CD4-positive, CD25-positive, alpha-beta regulatory T cell (primary cell): ENCODE measurements at regions not wholly inside any gene's neighbourhood (a gene's known extent, or its start where the extent isn't known, plus 50 kb on each side); places are given as distances from the start of the nearest gene placed in this dataset.

Experiments
- ATAC-seq, 2 donors: fragments of 150-1000 bp; cut with Tn5 transposase; one replicate each; pipeline ENCODE4 v1.10.0; 2021; ENCODE audit warnings: low read depth in 2 of 2, moderate number of reproducible peaks in 2 of 2, moderate library complexity in 1 of 2
- DNase-seq, 3 donors: peaks; one replicate each; pipeline versions ENCODE4 v3.0.0 to v3.0.0-alpha.2; 2012 to 2022; ENCODE audit warnings: mixed read lengths in 1 of 3
- H3K27ac ChIP-seq: one replicate; pipeline ENCODE4 v1.7.0; 2013; ENCODE audit warnings: mild to moderate bottlenecking, low read length; ENCODE audit not compliant: insufficient read depth, poor library complexity, severe bottlenecking
- H3K27me3 ChIP-seq: one replicate; pipeline ENCODE4 v1.7.0; 2013; ENCODE audit warnings: low read length; ENCODE audit not compliant: control insufficient read depth, insufficient read depth
- H3K36me3 ChIP-seq: one replicate; pipeline ENCODE4 v1.7.0; 2013; ENCODE audit warnings: mild to moderate bottlenecking, low read length, moderate library complexity; ENCODE audit not compliant: control insufficient read depth, insufficient read depth
- H3K4me1 ChIP-seq: 2 replicates; pipeline ENCODE4 v1.7.0; 2013; ENCODE audit warnings: mild to moderate bottlenecking, low read length; ENCODE audit not compliant: insufficient read depth, control insufficient read depth, poor library complexity, severe bottlenecking
- H3K4me3 ChIP-seq: one replicate; pipeline ENCODE4 v1.7.0; 2013; ENCODE audit warnings: low read depth, mild to moderate bottlenecking, low read length, moderate library complexity
- H3K9me3 ChIP-seq, 2 experiments: 1 replicate in 1 of 2; 2 replicates in 1 of 2; pipeline ENCODE4 v1.7.0; 2013; ENCODE audit warnings: low read length in 2 of 2, mild to moderate bottlenecking in 1 of 2, moderate library complexity in 1 of 2; ENCODE audit not compliant: control insufficient read depth in 2 of 2
- H3K27ac Mint-ChIP-seq, 3 donors: one replicate each; pipeline ENCODE4 v1.8.0; 2020 to 2022; ENCODE audit warnings: mild to moderate bottlenecking in 3 of 3, mixed read lengths in 3 of 3, moderate library complexity in 2 of 3
- H3K27me3 Mint-ChIP-seq: one replicate; pipeline ENCODE4 v1.8.0; 2022; ENCODE audit warnings: mild to moderate bottlenecking, mixed read lengths
- H3K36me3 Mint-ChIP-seq: one replicate; pipeline ENCODE4 v1.8.0; 2020; ENCODE audit warnings: mixed read lengths
- H3K4me1 Mint-ChIP-seq, 4 donors: one replicate each; pipeline ENCODE4 v1.8.0; 2020 to 2022; ENCODE audit warnings: mixed read lengths in 4 of 4, mild to moderate bottlenecking in 1 of 4
- H3K4me3 Mint-ChIP-seq, 4 donors: one replicate each; pipeline ENCODE4 v1.8.0; 2020 to 2022; ENCODE audit warnings: mild to moderate bottlenecking in 4 of 4, mixed read lengths in 4 of 4, moderate library complexity in 3 of 4
- H3K9me3 Mint-ChIP-seq, 7 donors: one replicate each; pipeline ENCODE4 v1.8.0; 2020 to 2022; ENCODE audit warnings: mixed read lengths in 7 of 7, mild to moderate bottlenecking in 3 of 7, moderate library complexity in 2 of 7

DNA sequence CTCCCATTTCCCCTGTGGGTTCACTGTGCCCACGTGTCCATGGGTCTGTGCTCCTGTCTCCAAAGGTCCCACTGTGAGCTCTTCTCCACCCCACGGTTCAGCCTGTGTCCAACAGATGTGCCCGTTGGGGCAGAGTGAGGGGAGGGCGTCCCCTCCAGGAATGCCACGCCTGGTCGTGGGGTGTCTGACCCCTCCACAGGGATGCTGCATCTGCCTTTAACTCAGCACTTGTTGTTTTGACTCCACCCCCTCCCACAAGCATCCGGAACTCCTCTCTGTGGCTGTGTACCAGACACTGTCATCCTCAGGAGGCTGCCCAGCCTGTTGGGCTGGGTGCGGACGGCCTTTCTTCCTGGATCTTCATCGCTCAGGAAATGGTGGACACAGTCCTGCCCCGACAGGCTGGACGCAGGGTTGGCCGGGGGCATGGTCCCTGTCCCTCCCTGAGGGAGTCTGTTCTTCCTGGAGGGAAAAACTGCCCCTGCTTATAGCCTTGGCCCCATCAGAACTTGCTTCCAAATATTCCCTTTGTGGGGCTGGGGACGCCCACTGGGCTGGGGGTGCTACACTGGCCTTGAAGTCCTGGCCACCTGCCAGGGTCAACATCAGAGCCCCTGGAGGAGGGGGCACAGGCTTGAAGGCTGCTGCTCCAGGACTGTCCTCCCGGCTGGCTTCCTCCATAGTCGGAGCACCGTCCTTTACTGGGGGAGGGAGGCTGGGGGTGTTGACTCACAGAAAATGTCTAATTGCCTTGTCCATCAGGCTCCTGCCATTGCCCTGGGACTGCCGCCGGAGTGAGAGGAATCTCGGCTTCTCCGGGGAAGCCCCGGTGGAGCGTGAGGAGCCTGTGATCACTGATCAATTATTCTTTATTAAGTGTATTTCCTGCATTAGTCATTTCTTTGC is 182.0 kb upstream of the C1orf174 start:
- Mint-ChIP-seq H3K27ac (no peak overlapping the region), H3K4me1 (peaks cover 0 to 5% (median 0%) of the 10 kb centered on the region in 4 donors), H3K4me3 (no peak overlapping the region), H3K9me3 (peaks cover 0 to 10% (median 0%) of the 10 kb centered on the region in 7 donors), H3K27me3 (no peaks in the 10 kb centered on the region), H3K36me3 (no peaks in the 10 kb centered on the region)
- no peaks in the 10 kb centered on the region for H3K36me3 ChIP-seq
- no peak overlapping the region for H3K4me3 ChIP-seq
- H3K9me3 ChIP-seq, result no peaks in the 10 kb centered on the region
- ATAC-seq (no peak), DNase-seq (no peak)
- H3K27ac ChIP-seq, result no peak overlapping the region
- H3K27me3 ChIP-seq, result no peaks in the 10 kb centered on the region
- H3K4me1 ChIP-seq, result no peaks in the 10 kb centered on the region

DNA sequence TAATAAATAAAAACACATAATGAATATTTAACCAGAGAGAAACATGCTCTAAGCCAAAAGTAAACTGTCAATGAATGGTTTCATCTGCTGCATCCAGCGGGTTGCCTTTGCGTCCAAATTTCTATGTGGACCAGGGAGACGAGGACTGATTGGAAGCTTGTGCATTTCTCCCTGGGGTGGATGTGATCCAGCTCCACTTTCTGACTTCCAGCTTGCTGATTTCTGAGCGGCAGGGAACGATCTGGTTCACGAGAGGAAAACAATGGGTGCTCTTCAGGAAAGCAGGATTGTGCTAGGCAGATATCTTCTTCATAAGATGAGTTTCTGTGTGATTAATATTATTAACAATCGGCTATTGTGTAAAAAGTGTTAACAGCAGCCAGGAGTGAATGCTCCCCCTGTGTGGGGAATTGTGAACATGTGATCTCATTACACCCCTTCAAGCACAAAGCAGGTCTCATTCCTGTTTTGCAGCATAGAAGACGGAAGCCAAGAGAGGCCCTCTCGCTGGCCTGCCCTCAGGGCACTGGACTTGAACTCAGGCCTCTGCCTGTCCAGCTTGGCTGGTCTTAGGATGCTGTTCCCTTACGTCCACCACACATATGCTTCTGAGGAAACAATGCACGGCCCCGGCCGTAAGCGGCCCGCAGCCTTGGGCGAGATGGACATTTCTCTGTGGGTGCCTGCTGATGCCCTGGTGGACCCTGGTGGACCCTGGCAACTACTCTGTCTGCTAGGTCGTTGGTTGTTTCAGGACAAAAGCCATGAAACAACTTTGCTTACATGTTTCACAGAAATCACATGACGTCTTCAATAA is 183.4 kb upstream of the C1orf174 start:
- Mint-ChIP-seq H3K4me3 (no peak overlapping the region), H3K9me3 (peaks cover 0 to 10% (median 0%) of the 10 kb centered on the region in 7 donors), H3K27ac (no peak overlapping the region), H3K27me3 (no peaks in the 10 kb centered on the region), H3K4me1 (peaks cover 0 to 5% (median 0%) of the 10 kb centered on the region in 4 donors), H3K36me3 (no peaks in the 10 kb centered on the region)
- H3K36me3 ChIP-seq, result no peaks in the 10 kb centered on the region
- no peak for DNase-seq
- ATAC-seq, result no peak
- H3K4me1 ChIP-seq, result no peaks in the 10 kb centered on the region
- H3K9me3 ChIP-seq, result no peaks in the 10 kb centered on the region
- no peak overlapping the region for H3K27ac ChIP-seq
- no peak overlapping the region for H3K4me3 ChIP-seq
- no peaks in the 10 kb centered on the region for H3K27me3 ChIP-seq

DNA sequence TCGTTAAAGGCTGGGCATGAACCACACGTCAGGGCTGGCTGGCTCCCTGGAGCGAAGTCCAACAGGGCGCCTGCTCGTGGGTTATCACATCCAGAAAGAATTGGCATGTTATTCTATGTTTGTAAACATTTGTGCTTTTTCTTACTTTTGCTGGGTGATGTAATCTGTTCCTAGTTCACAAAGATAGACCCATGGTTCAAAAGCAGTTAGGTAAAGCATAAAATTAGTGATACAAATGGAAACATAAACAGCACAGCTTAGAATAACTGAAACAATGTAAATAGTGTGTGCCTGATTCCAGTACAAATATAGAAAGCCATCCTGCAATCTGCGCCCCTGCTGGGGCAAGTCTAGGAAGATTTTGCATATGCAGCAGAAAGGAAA is 184.0 kb upstream of the C1orf174 start:
- H3K27ac Mint-ChIP-seq, result no peak overlapping the region
- no peak for DNase-seq

DNA sequence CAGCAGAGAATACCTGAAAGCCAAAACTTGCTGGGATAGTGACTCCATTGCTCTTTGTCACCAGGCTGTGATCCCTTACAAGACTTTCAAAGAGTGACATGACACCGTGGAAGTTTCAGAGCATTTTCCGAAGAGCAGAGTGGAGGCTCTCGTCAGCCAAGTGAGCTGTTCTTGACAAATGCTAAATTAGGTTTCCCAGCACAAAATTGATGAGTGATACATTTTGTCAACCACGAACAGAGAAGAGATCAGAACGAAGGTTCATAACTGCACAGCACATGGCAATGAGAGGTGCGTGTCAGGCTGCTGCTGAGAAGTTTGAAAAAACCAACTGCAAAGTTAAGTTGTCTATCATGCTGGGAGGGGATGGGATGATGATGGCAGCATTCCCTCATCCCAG is 184.4 kb upstream of the C1orf174 start:
- no peak for ATAC-seq
- Mint-ChIP-seq H3K4me3 (no peak overlapping the region), H3K27me3 (no peaks in the 10 kb centered on the region), H3K36me3 (no peaks in the 10 kb centered on the region), H3K9me3 (peaks cover 0 to 10% (median 0%) of the 10 kb centered on the region in 7 donors), H3K4me1 (peaks cover 0 to 5% (median 0%) of the 10 kb centered on the region in 4 donors), H3K27ac (no peak overlapping the region)
- DNase-seq, result no peak
- Histone ChIP-seq H3K9me3 (no peaks in the 10 kb centered on the region), H3K36me3 (no peaks in the 10 kb centered on the region), H3K27me3 (no peaks in the 10 kb centered on the region), H3K27ac (no peak overlapping the region), H3K4me3 (no peak overlapping the region), H3K4me1 (no peaks in the 10 kb centered on the region)

More for the DNA sequence above, 184.0 kb upstream of the C1orf174 start:
- Mint-ChIP-seq H3K4me3 (no peak overlapping the region), H3K9me3 (peaks cover 0 to 10% (median 0%) of the 10 kb centered on the region in 7 donors), H3K4me1 (peaks cover 0 to 5% (median 0%) of the 10 kb centered on the region in 4 donors), H3K27me3 (no peaks in the 10 kb centered on the region), H3K36me3 (no peaks in the 10 kb centered on the region)
- no peak overlapping the region for H3K27ac ChIP-seq
- no peak overlapping the region for H3K4me3 ChIP-seq
- H3K4me1 ChIP-seq, result no peaks in the 10 kb centered on the region
- no peaks in the 10 kb centered on the region for H3K27me3 ChIP-seq
- ATAC-seq, result no peak
- H3K9me3 ChIP-seq, result no peaks in the 10 kb centered on the region
- no peaks in the 10 kb centered on the region for H3K36me3 ChIP-seq

DNA sequence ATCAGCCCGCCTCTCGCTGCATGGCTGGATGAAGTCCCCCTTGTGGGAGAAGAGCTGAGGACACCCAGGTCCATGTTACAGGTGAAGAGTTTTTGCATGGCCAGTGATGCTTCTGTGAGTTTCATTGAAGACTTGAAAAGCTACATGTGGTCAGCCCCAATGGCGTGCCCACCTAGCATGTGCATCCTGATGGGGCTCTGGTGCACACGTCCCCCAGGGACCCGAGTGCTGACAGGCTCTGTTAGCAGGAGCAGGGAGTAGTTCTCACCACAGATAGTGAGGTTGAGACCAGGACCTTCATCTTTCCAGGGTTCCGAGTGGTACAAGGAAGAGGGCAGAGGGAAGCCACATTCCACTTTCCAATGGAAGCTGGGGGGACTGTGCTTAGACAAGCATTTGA is 184.8 kb upstream of the C1orf174 start:
- Mint-ChIP-seq H3K27me3 (no peaks in the 10 kb centered on the region), H3K36me3 (no peaks in the 10 kb centered on the region), H3K4me1 (peaks cover 0 to 5% (median 0%) of the 10 kb centered on the region in 4 donors), H3K27ac (no peak overlapping the region), H3K4me3 (no peak overlapping the region), H3K9me3 (peaks cover 0 to 10% (median 0%) of the 10 kb centered on the region in 7 donors)
- H3K9me3 ChIP-seq, result no peaks in the 10 kb centered on the region
- no peaks in the 10 kb centered on the region for H3K36me3 ChIP-seq
- H3K27me3 ChIP-seq, result no peaks in the 10 kb centered on the region
- no peaks in the 10 kb centered on the region for H3K4me1 ChIP-seq
- no peak overlapping the region for H3K4me3 ChIP-seq
- no peak for DNase-seq
- no peak for ATAC-seq
- no peak overlapping the region for H3K27ac ChIP-seq

DNA sequence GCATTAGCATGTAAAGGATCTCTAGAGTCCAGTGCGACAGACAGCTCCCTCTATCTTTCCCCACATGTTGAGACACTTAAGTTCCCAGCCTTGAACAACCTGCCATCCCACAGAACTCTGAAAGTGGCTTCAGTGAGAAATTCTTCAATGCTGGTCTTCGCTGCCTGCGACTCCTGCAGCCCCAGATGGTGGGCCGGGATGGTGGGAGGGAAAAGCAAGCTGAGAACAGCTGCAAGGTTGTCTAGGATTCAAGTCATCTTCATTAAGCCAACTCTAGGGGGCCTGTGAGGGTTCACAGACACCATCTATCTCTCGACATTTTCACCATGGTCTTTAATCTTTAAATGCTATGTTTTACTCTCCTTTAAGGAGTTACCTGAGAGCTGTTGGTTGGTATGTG is 185.5 kb upstream of the C1orf174 start:
- DNase-seq, result no peak
- Histone ChIP-seq H3K4me3 (no peak overlapping the region), H3K27ac (no peak overlapping the region), H3K27me3 (no peaks in the 10 kb centered on the region), H3K36me3 (no peaks in the 10 kb centered on the region), H3K4me1 (no peaks in the 10 kb centered on the region), H3K9me3 (no peaks in the 10 kb centered on the region)
- H3K27ac Mint-ChIP-seq, result no peak overlapping the region
- no peaks in the 10 kb centered on the region for H3K36me3 Mint-ChIP-seq
- H3K9me3 Mint-ChIP-seq, result peaks cover 0 to 7% (median 0%) of the 10 kb centered on the region in 7 donors
- peaks cover 0 to 5% (median 0%) of the 10 kb centered on the region in 4 donors for H3K4me1 Mint-ChIP-seq
- ATAC-seq, result no peak
- no peak overlapping the region for H3K4me3 Mint-ChIP-seq
- H3K27me3 Mint-ChIP-seq, result no peaks in the 10 kb centered on the region

DNA sequence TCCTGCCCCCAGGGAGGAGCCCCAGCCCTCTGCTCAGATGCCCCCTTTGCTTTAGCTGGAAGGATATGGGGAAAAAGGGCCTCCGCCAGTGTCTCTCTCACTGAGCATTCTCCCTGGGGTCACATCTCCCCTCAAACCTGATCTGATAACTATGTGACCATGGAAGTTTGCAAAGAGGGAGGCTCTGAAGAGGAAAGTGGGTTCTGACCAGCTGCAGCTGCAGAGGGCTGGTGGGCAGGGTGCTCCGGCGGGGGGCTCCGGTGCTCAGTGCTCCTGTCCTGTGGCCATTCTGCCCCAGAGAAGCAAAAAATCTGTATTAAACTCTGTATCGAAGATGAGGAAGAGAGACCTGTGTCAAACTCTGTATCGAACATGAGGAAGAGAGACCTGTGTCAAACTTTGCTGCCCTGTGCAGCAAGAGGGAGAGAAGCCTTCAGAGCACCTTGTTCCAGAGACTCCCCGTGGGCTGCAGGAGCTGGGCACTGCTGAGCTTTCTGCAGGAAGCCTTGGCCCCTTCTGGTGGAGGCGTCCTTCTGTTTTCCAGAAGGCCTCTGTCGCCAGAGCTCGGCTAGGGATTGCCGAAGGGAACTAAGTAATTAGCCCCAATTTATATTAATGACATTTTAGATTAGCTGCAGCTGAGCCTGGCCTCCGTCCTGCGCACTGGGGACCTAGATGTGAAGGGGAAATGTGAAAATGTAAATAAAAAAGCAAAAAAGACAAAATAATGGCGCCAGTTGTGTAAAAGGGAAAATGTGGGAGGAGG is 186.2 kb upstream of the C1orf174 start:
- no peak overlapping the region for H3K4me3 Mint-ChIP-seq
- H3K9me3 ChIP-seq, result no peaks in the 10 kb centered on the region
- no peak overlapping the region for H3K27ac ChIP-seq
- H3K9me3 Mint-ChIP-seq, result peaks cover 0 to 4% (median 0%) of the 10 kb centered on the region in 7 donors
- no peaks in the 10 kb centered on the region for H3K36me3 Mint-ChIP-seq
- no peak overlapping the region for H3K4me3 ChIP-seq
- no peaks in the 10 kb centered on the region for H3K4me1 ChIP-seq
- no peaks in the 10 kb centered on the region for H3K27me3 ChIP-seq
- H3K4me1 Mint-ChIP-seq, result peaks cover 0 to 5% (median 0%) of the 10 kb centered on the region in 4 donors
- H3K36me3 ChIP-seq, result no peaks in the 10 kb centered on the region
- ATAC-seq (no peak), DNase-seq (no peak)
- no peaks in the 10 kb centered on the region for H3K27me3 Mint-ChIP-seq
- no peak overlapping the region for H3K27ac Mint-ChIP-seq
